ENCODE measurements at regions not wholly inside any gene's neighbourhood (a gene's known extent, or its start where the extent isn't known, plus 50 kb on each side); places are given as distances from the start of the nearest gene placed in this dataset.

GRCh38 chr21:25246546-25246945 is 360.7 kb downstream of the MRPL39 start:
- no peak overlapping the region for H3K27ac ChIP-seq
- no peak for TF ChIP-seq CTCF (conservative IDR thresholded peaks at IDR 0.05; ENCODE audit: low read depth)
- CTCF ChIA-PET = interaction anchor here (0.6 kb wide), 1 partner anchor 33 kb away, joined by 3 read pairs; no protein-coding TSS in a partner anchor
- DNase-seq (ENCODE audit: low spot score) = no peak
- POLR2A ChIA-PET (ENCODE audit: low non-redundant PET) = no interaction called here

GRCh38 chr21:25244735-25245134 is 362.5 kb downstream of the MRPL39 start:
- ChIA-PET POLR2A (ENCODE audit: low non-redundant PET) (no interaction called here), CTCF (no interaction called here)
- no peak overlapping the region for H3K27ac ChIP-seq
- no peak for DNase-seq (ENCODE audit: low spot score)
- TF ChIP-seq CTCF (conservative IDR thresholded peaks at IDR 0.05; ENCODE audit: low read depth) = no peak

GRCh38 chr21:25243808-25244207 is 363.5 kb downstream of the MRPL39 start:
- ChIA-PET CTCF (interaction anchor here (0.7 to 1.0 kb wide), 2 partner anchors 11 to 20 kb away, joined by 3 read pairs; no protein-coding TSS in a partner anchor), POLR2A (ENCODE audit: low non-redundant PET) (no interaction called here)
- no peak for DNase-seq (ENCODE audit: low spot score)
- H3K27ac ChIP-seq = no peak overlapping the region
- no peak for TF ChIP-seq CTCF (conservative IDR thresholded peaks at IDR 0.05; ENCODE audit: low read depth)

- CTCF ChIA-PET = no interaction called here
- H3K27ac ChIP-seq = no peak overlapping the region
- DNase-seq (ENCODE audit: low spot score) = no peak
- POLR2A ChIA-PET (ENCODE audit: low non-redundant PET) = no interaction called here
- no peak for TF ChIP-seq CTCF (conservative IDR thresholded peaks at IDR 0.05; ENCODE audit: low read depth)
Measured at GRCh38 chr21:25240974-25241373, 366.3 kb downstream of the MRPL39 start.

DNA sequence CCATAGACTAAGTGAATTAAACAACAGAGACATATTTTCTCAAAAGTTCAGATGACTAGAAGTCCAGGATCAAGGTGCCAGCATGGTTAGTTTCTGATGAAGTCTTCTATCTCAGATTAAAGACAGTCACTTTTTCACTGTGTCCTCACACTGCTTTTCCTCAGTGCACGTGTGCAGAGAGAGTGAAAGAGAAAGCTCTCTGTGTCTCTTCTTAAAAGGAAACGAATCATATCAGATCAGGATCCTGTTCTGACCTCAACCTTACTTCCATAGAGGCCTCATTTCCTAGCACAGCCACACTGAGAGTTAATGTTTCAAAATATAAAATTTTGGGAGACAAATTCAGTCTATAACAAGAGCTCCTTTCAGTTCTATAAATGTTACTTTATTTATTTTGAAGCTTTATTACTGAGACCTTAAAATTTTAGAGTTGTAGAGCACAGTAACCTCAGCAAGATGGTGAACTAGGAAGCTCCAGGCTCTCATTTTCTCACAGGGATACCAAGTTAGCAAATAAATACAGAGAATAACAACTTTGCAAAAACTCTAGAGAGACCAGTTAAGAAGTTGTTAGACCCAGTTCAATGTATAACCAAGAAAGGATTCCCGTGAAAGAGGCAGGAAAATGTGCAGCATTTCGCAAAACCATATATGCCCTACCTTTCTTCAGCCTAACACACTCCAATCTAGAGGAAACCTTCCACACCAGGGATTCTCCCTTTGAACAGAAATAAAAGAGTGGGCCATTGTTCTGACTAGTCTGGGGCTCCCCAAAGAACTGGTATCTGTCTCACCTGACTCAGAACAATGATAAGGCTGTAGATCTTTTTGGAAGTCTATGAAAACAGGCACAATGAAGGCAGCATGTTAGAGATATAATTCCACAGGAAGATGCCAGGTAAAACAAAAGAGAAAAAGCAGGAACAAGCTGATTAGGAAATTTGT is 372.2 kb downstream of the MRPL39 start:
- CTCF ChIA-PET = no interaction called here
- POLR2A ChIA-PET (ENCODE audit: low non-redundant PET) = no interaction called here
- TF ChIP-seq CTCF (conservative IDR thresholded peaks at IDR 0.05; ENCODE audit: low read depth) = no peak
- no peak overlapping the region for H3K27ac ChIP-seq
- no peak for DNase-seq (ENCODE audit: low spot score)

GRCh38 chr21:25220954-25221353 is 386.3 kb downstream of the MRPL39 start:
- ChIA-PET CTCF (interaction anchor here (0.7 kb wide), 1 partner anchor 79 kb away, joined by 5 read pairs; no protein-coding TSS in a partner anchor), POLR2A (ENCODE audit: low non-redundant PET) (no interaction called here)
- DNase-seq (ENCODE audit: low spot score) = no peak
- no peak for TF ChIP-seq CTCF (conservative IDR thresholded peaks at IDR 0.05; ENCODE audit: low read depth)
- no peak overlapping the region for H3K27ac ChIP-seq

Measured in RWPE1 (cell line).